SH-SY5Y (cell line): ENCODE measurements at regions not wholly inside any gene's neighbourhood (a gene's known extent, or its start where the extent isn't known, plus 50 kb on each side); places are given as distances from the start of the nearest gene placed in this dataset.

Source experiments
- GATA2 ChIP-seq: IDR thresholded peaks from 2 replicates; pipeline ENCODE4 v1.6.1; 2011; ENCODE audit warnings: mild to moderate bottlenecking, low read depth, low read length
- GATA3 ChIP-seq: IDR thresholded peaks from 2 replicates; pipeline ENCODE4 v1.6.1; 2011; ENCODE audit warnings: low read depth, mild to moderate bottlenecking, low read length, moderate library complexity

DNA sequence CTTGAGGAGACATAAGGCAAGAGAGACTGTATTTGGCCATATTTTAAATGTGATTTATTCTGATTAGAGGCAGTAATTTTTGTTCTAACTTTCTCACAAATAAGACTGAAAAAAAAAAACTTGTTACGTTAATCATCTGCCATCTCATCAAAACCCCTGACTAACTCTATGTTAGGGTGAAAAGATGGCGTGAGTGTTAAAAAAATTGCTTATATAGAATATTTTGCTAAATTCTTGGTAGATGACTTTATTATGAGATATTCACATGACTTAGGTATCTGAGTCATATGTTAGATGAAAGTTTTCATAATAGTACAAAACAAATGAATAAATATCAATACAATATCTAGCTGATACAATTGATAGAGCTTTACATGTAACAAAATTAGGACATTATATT, 1508.7 kb upstream of the TMEFF2 start:
- TF ChIP-seq GATA3 (no peak), GATA2 (no peak)
